IMR-90 (cell line): ENCODE measurements at regions not wholly inside any gene's neighbourhood (a gene's known extent, or its start where the extent isn't known, plus 50 kb on each side); places are given as distances from the start of the nearest gene placed in this dataset.

Source experiments
- CTCF ChIP-seq: conservative IDR thresholded peaks from 2 replicates; pipeline ENCODE4 v1.5.1; 2012; ENCODE audit warnings: mild to moderate bottlenecking, low read depth, low read length, improper control_type of control experiment
- POLR2A ChIP-seq: IDR thresholded peaks from 2 replicates; pipeline ENCODE4 v1.6.1; 2012; ENCODE audit warnings: mild to moderate bottlenecking, low read depth, low read length

- TF ChIP-seq POLR2A (no peak), CTCF (no peak)
These were observed 612.9 kb downstream of the IRX1 start for GRCh38 chr5:4208537-4208936.
